ENCODE measurements at regions not wholly inside any gene's neighbourhood (a gene's known extent, or its start where the extent isn't known, plus 50 kb on each side); places are given as distances from the start of the nearest gene placed in this dataset.

- TF ChIP-seq CTCF (conservative IDR thresholded peaks at IDR 0.05) (no peak), ZFX (IDR thresholded peaks at IDR 0.05) (no peak)
Measured at GRCh38 chr14:87187786-87188185, 805.2 kb downstream of the GALC start.

Measured in C4-2B (cell line).